Muscle of leg (tissue), 3 donors: ENCODE measurements at regions not wholly inside any gene's neighbourhood (a gene's known extent, or its start where the extent isn't known, plus 50 kb on each side); places are given as distances from the start of the nearest gene placed in this dataset.

Source experiments
- DNase-seq: peaks from one replicate; pipeline ENCODE4 v3.0.0; 2013
- H3K27ac ChIP-seq: one replicate; pipeline ENCODE4 v1.5.1; 2013; ENCODE audit warnings: mild to moderate bottlenecking, low read length, control low read depth
- H3K27me3 ChIP-seq: one replicate; pipeline ENCODE4 v1.6.1; 2013; ENCODE audit warnings: low read length; ENCODE audit not compliant: control insufficient read depth, insufficient read depth
- H3K36me3 ChIP-seq: one replicate; pipeline ENCODE4 v1.6.1; 2013; ENCODE audit warnings: low read length; ENCODE audit not compliant: control insufficient read depth, insufficient read depth
- H3K4me1 ChIP-seq: one replicate; pipeline ENCODE4 v1.6.1; 2013; ENCODE audit warnings: low read length; ENCODE audit not compliant: control insufficient read depth, insufficient read depth
- H3K4me3 ChIP-seq: one replicate; pipeline ENCODE4 v1.5.1; 2013; ENCODE audit warnings: low read length, control low read depth
- H3K9me3 ChIP-seq: replicated peaks from 2 replicates; pipeline ENCODE4 v1.6.1; 2013; ENCODE audit warnings: low read depth, low read length; ENCODE audit not compliant: control insufficient read depth
- WGBS: methylation state at CpG from one replicate; pipeline ENCODE4 v1.1.5; 2013; ENCODE audit warnings: missing lambda C conversion rate; ENCODE audit not compliant: insufficient coverage; 5-methylcytosine and 5-hydroxymethylcytosine counted together

DNA sequence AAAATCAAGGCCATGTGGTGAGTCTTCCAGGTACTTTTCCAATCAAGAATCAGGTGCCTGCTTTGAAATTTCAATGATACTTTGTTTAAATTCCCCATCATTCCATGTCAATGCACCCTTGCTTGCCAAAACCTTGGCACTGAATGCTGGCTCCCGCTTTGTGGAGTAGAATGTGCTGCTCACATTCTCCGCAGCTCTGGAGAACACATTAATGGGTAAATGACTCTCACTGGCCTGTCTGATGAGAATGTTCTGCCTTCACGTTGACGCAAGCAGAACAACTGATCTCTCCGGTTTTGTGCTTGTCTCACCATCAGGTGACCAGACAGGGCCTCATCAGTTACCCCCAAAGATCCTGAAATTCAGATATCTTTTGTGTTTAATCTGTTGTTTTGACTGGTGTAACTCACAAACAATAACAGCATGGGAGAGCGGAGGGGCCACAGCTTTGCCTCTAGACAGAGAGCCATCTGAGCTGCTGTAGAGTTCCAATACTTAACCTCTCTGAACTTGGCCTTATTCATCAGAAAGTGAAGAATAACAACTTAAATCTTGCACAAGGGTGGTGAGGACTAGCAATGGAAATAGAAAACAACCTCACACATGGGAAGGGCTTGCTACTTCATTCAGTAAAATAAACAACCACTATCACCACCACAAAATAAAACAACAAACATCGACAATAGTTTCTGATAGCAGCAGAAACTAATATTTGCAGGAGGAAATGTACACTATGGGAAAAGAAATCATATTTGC is 276.9 kb upstream of the IGFBP3 start:
- Histone ChIP-seq H3K27ac (peak overlapping the region; percentile 52), H3K9me3 (no peaks in the 10 kb centered on the region), H3K4me1 (no peaks in the 10 kb centered on the region), H3K27me3 (no peaks in the 10 kb centered on the region), H3K4me3 (no peak overlapping the region), H3K36me3 (no peaks in the 10 kb centered on the region)
- 54% methylated on average over 2 of the region's 7 CpGs for WGBS
- peak; percentile 92 for DNase-seq

DNA sequence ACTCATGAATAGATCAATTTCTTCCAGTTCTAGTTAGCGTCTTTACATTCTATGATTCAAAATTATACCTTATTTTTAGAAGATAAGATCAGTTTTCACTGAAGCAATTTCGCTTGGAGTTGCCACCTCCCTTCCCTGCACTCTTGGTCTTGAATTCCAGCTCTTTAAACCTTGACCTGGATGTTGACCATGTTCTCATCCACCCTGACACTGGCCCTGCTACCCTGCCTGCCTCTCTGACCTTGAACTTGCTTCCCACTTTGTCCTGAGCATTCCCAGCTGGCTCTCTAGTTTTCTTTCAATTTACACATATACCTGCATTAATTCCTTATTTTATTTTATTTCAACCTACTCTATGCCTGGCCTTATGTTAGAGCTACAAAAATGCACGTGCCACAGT is 274.9 kb upstream of the IGFBP3 start:
- H3K27me3 ChIP-seq = no peaks in the 10 kb centered on the region
- no peaks in the 10 kb centered on the region for H3K36me3 ChIP-seq
- no peaks in the 10 kb centered on the region for H3K4me1 ChIP-seq
- H3K9me3 ChIP-seq = no peaks in the 10 kb centered on the region
- WGBS = no CpG with 5 or more reads among the region's 3 CpGs
- DNase-seq = no peak
- no peak overlapping the region for H3K27ac ChIP-seq
- no peak overlapping the region for H3K4me3 ChIP-seq

DNA sequence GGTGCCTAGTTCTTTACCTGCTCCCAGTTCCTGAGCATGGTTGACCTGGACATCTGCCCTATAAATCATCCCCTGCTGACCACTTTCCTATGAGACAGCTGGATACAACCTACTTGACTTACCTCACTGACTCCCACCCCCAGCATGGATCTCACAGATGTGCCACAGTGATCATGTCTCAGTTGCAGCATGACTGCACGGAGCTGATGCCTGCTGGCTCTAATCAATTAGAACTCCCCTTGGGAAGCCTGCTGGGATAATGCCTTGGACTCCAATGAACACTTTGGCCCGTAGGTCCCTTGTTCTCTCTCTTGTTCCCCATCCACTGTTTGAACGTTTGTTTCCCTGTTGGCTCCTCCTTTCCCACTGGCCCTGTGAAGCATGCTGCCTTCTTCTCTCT is 271.2 kb upstream of the IGFBP3 start:
- WGBS = 45% methylated on average over 3 of the region's 3 CpGs
- H3K36me3 ChIP-seq = no peaks in the 10 kb centered on the region
- no peak overlapping the region for H3K4me3 ChIP-seq
- DNase-seq = no peak
- H3K27ac ChIP-seq = no peak overlapping the region
- no peaks in the 10 kb centered on the region for H3K4me1 ChIP-seq
- H3K27me3 ChIP-seq = no peaks in the 10 kb centered on the region
- H3K9me3 ChIP-seq = no peaks in the 10 kb centered on the region

DNA sequence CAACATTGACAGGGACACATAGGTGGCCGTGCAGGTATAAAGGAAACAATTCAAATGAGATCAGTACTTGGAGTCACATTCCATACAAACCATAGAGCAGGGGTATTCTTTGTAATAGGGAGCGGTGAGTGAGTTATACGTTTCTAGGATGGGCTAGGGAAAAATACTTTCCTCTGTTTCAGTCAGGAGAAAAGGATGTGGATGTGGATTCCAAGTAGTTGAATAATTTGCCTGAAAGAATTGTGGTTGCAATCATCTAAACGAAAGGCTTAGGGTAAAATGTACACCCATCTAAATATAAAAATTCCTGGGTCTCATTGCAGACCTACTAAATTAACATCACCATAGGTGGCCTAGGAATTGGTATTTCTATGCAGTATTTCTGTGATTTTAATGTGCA is 270.7 kb upstream of the IGFBP3 start:
- H3K27me3 ChIP-seq = no peaks in the 10 kb centered on the region
- WGBS = 60% methylated on average over 1 of the region's 4 CpGs
- DNase-seq = no peak
- H3K36me3 ChIP-seq = no peaks in the 10 kb centered on the region
- H3K4me1 ChIP-seq = no peaks in the 10 kb centered on the region
- no peaks in the 10 kb centered on the region for H3K9me3 ChIP-seq
- H3K4me3 ChIP-seq = no peak overlapping the region
- H3K27ac ChIP-seq = no peak overlapping the region

DNA sequence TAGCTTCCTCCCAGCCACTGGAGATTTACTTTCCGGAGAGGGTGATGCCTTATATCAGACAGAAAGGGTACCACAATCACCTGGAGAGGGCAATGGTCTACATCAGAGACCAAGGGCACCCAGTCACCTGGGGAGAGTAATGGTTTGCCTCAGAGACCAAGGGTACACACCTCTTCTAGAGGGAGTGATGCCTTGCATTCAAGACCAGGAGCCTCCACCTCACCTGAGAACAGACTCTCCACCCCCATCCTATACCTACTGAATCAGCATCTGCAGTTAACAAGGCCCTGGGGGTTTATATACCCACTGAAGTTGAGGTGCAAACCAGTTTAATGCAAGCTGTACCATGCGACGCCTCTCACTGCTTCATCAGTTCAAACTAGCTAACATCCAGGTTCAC is 270.2 kb upstream of the IGFBP3 start:
- Histone ChIP-seq H3K4me3 (no peak overlapping the region), H3K27me3 (no peaks in the 10 kb centered on the region), H3K4me1 (no peaks in the 10 kb centered on the region), H3K9me3 (no peaks in the 10 kb centered on the region), H3K27ac (no peak overlapping the region), H3K36me3 (no peaks in the 10 kb centered on the region)
- 90% methylated on average over 2 of the region's 3 CpGs for WGBS
- DNase-seq = no peak

DNA sequence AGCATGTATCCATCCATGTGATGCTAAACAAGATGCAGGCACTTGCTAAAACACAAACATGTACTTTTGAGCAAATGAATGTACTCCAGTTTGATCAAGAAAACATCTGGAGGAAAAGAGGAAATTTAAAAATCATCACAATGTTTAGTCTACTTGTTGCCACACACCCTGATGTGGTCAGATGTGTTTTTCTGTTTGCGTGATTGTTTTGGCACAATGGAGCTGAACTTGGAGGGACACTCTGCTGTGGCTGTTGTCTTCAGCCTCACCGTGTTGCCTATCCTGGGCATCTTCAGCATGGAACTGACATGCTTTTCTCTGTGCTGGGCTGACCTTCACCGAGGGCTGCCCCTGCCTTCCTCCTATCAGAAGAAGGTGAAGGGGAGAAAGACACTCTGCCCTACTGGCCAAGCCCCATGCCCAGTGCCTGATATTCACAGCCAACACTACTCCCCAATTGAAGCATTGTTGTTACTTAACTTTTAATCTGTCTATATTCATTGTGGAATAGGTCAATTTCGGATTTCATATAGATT is 268.3 kb upstream of the IGFBP3 start:
- H3K27me3 ChIP-seq = no peaks in the 10 kb centered on the region
- no peaks in the 10 kb centered on the region for H3K9me3 ChIP-seq
- WGBS = 75% methylated on average over 2 of the region's 4 CpGs
- no peak overlapping the region for H3K27ac ChIP-seq
- H3K4me1 ChIP-seq = no peaks in the 10 kb centered on the region
- DNase-seq = peak; percentile 31
- H3K4me3 ChIP-seq = no peak overlapping the region
- H3K36me3 ChIP-seq = no peaks in the 10 kb centered on the region

DNA sequence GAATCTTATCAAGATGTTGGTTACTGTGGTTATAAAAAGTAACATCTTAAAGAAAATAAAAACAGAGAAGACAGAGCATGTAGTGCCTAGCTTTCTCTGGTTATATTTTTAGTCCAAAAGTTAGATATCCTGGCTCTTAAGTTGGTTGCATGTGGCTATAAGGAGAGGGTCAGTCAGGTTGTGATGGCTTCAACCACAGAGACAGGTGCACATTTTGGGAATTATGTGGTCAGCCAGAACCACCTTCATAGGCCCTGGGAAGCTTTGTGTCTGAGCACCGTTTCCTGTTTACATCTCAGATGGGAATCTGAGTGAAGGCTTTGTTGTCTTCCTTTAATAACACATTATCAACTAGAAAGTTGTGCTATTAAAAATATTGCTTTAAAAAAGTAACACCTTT is 265.1 kb upstream of the IGFBP3 start:
- H3K27ac ChIP-seq = no peak overlapping the region
- no peak for DNase-seq
- WGBS = no CpG with 5 or more reads among the region's 1 CpG
- H3K27me3 ChIP-seq = no peaks in the 10 kb centered on the region
- H3K4me1 ChIP-seq = no peaks in the 10 kb centered on the region
- no peaks in the 10 kb centered on the region for H3K9me3 ChIP-seq
- no peak overlapping the region for H3K4me3 ChIP-seq
- H3K36me3 ChIP-seq = no peaks in the 10 kb centered on the region

DNA sequence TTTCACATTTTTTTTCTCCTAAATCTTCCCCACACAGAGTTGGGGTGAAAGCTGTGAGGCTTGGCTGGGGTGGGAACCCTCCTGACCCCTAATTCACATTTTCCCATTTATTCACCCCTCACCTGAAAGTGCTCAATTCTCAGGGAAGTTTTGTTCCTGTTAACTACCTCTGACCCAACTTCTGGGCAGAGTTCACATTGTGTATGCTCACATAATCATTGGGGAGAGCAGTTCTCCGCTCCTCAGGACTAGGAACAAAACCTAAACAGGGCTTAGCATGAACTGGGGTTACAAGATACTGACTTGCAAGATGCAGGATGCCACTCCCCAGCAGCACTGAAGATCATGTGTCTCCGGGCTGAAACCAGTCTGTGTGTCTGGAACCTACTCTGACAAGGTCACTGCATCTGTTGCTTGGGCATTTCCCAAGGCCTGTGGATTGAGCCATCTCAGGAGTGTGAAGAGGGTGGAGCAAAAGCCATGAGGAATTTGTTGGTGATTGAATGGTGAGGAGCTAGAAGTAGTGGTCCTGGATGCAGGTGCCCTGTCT is 258.1 kb upstream of the IGFBP3 start:
- peak; percentile 70 for DNase-seq
- 30% methylated on average over 2 of the region's 2 CpGs for WGBS
- no peaks in the 10 kb centered on the region for H3K9me3 ChIP-seq
- no peak overlapping the region for H3K4me3 ChIP-seq
- peak overlapping the region; percentile 45 for H3K27ac ChIP-seq
- H3K36me3 ChIP-seq = no peaks in the 10 kb centered on the region
- no peaks in the 10 kb centered on the region for H3K27me3 ChIP-seq
- peaks cover 12% of the 10 kb centered on the region for H3K4me1 ChIP-seq

DNA sequence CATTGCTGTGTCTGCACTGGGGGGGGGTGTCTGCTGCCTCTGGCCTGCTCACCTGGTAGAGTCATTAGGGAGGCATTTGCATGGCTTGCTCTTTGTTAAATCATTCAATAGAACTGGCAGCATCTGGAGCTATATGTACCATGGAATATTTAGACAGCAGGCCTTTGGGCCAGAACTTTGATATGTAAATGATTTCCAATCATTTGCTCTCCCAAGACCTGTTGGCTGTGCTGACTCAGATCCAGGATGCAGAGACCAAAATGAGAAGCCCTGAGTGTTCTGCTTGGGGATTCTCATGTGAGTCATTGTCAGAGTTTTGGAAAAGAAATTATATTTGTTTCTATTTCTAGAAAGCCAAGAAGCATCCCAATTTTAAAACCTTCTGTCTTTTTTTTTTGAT is 257.6 kb upstream of the IGFBP3 start:
- H3K27me3 ChIP-seq = no peaks in the 10 kb centered on the region
- peak; percentile 93 for DNase-seq
- H3K36me3 ChIP-seq = no peaks in the 10 kb centered on the region
- H3K27ac ChIP-seq = peak overlapping the region; percentile 45
- no peak overlapping the region for H3K4me3 ChIP-seq
- no peaks in the 10 kb centered on the region for H3K9me3 ChIP-seq
- H3K4me1 ChIP-seq = peaks cover 17% of the 10 kb centered on the region

DNA sequence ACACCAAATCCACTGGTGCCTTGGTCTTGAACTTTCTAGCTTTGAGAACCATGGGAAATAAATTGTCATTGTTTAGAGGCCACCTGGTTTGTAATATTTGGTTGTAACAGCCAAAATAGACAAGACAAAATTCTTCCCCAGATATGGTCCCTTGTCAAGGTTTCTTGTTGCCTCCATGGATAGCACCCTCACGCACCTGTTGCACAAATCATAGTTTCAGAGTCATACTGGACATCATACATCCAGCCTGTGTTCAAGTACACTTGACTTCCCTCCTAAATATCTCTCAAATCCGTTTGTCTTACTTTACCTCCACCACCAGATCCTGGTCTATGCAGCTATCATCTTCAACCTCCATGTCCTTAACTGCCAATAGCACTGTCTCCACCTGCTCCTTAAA is 256.7 kb upstream of the IGFBP3 start:
- no peaks in the 10 kb centered on the region for H3K9me3 ChIP-seq
- H3K4me1 ChIP-seq = peaks cover 19% of the 10 kb centered on the region
- no peak for DNase-seq
- H3K27me3 ChIP-seq = no peaks in the 10 kb centered on the region
- WGBS = 79% methylated on average over 2 of the region's 2 CpGs
- H3K4me3 ChIP-seq = no peak overlapping the region
- H3K27ac ChIP-seq = peak overlapping the region; percentile 32
- no peaks in the 10 kb centered on the region for H3K36me3 ChIP-seq
